GM03348 (cell line): ENCODE measurements at regions not wholly inside any gene's neighbourhood (a gene's known extent, or its start where the extent isn't known, plus 50 kb on each side); places are given as distances from the start of the nearest gene placed in this dataset.
"Not testable (repeated sequence)": the region's sequence is repeated elsewhere in the genome, so short reads cannot be mapped to it uniquely, and the experiment has no call there.

Experiments used
- DNase-seq: peaks from one replicate; pipeline ENCODE4 v3.0.0; 2012; ENCODE audit warnings: low spot score

DNA sequence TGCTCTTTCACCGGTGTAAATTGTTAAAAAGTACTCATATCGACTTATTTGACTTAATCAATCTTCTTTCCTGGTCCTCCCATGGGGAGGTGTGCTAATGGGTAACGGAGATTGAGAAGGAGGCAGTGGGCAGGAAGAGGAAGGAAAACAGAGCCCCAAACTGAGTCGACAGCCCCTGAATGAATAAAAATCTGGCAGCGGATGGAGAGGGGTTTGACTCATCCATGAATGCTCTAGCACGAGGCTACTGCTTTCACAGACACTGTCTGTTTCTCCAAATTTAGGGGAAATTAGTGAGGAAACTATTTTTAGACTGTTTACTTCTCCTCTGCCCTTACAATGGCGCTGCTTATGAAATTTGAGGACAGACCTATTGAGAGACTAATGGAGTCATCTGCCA lies 142.2 kb upstream of the ATXN1 start:
- peak; percentile 67 for DNase-seq

DNA sequence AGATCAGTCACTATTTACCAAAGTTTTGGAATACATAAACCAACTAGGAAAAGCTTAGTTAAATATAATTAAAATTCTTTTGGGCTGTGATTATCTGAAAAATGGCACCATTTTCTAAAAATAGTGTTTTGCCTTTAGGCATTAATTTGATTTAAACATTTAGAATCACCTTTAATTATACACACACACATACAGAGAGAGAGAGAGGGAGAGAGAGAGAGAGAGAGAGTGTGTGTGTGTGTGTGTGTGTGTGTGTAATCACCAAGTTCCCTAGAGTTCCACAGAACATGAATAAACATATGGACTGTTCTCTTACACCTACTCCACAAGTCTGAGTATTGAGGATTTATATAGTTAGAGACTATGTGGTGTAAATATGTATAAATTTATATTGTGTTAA lies 141.2 kb upstream of the ATXN1 start:
- DNase-seq = no peak

DNA sequence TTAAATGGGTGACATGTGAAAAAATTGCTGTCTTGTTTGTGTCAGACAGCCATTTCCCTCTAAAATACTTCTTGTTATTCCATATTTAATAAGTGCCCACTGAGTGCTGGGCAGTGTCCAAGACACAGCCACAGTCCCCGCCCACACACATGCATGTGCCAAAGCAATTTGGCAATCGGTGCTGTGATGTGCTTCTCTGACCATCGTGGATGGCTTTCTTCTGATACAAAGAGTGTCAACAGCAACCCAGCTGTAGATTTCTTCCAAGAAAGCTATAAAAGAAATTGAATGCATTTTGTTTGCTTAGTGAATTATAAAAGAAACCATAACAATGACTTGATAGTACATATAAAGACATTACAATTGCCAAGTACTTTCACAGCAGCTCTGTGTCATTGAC lies 140.5 kb upstream of the ATXN1 start:
- DNase-seq = peak; percentile 73

DNA sequence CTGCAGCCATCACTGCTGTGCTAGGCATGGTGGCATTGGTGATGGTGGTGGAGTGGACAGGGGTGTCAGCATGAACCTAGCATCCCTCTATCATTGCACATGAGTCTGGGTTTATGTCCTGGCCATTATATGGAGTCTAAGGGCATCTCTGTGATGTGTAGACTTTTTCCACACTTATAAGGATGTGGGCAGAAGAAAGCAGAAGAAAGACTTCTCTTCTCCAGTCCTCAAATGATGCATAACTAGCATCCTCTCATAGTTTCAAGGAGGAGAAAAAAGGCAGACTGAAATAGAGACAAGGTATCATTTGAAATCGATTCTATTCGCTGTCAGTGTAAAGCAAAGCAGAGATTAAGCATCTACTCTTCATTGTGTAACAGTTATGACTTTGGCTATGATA lies 140.0 kb upstream of the ATXN1 start:
- DNase-seq = no peak

GRCh38 chr6:16898640-16899396 lies 137.6 kb upstream of the ATXN1 start:
- no peak for DNase-seq

- DNase-seq = no peak
Measured at GRCh38 chr6:16897669-16898068, 136.4 kb upstream of the ATXN1 start.

DNA sequence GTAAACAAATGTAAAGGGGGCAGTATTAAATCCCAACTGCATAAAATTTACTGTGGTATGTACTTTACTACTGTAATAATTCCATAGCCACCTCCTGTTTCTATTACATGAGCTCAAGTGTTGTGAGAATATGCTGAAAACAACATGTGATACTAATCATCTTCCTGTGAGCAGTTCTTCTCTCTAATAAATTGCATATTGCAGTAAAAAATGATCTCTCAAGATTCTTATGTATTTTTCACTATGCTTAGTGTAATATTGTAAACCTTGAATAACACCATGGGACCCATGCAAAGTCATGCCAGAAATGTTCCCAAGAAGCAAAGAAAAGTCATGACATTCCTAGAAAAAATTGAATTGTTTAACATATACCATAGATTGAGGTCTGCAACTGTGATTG lies 133.0 kb upstream of the ATXN1 start:
- no peak for DNase-seq

DNA sequence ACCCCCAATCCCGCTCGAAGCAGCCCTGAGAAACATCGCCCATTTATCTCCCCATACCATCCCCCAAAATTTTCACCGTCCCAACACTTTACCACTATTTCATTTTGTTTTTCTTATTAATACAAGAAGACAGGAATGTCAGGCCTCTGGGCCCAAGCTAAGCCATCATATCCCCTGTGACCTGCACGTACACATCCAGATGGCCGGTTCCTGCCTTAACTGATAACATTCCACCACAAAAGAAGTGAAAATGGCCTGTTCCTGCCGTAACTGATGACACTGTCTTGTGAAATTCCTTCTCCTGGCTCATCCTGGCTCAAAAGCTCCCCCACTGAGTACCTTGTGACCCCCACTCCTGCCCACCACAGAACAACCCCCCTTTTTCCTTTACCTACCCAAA lies 129.8 kb upstream of the ATXN1 start:
- DNase-seq = not testable (repeated sequence)

DNA sequence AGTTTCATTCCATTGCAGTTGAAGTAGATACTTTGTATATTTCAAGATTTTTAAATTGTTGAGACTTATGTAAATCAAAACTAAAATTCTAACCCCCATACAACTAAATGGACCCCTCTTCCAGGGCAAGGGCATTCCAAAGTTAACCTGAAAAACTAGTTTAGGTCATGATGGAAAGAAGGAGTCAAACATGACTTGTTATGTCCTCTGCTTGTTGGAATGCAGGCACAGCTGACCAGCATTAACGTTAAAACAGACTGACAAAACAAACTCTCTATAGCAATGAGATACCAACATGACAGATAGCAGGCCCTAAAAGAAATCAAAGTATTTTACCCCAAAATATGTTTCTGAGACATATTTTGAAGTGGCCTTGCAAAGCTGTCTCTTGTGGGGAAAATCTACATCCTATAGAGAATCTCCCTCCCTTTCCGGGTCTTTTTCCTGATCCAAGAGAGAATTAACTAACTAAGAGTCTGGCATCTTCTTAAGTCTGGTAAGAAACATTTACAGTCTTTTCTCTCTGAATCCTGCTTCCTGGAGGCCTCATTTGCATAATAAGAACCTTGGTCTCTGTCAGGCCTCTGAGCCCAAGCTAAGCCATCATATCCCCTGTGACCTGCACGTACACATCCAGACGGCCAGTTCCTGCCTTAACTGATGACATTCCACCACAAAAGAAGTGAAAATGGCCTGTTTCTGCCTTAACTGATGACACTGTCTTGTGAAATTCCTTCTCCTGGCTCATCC lies 124.3 kb upstream of the ATXN1 start:
- no peak for DNase-seq

- no peak for DNase-seq
Measured at GRCh38 chr6:16884526-16884925, 123.3 kb upstream of the ATXN1 start.

GRCh38 chr6:16883414-16883813 lies 122.2 kb upstream of the ATXN1 start:
- DNase-seq = no peak

DNA sequence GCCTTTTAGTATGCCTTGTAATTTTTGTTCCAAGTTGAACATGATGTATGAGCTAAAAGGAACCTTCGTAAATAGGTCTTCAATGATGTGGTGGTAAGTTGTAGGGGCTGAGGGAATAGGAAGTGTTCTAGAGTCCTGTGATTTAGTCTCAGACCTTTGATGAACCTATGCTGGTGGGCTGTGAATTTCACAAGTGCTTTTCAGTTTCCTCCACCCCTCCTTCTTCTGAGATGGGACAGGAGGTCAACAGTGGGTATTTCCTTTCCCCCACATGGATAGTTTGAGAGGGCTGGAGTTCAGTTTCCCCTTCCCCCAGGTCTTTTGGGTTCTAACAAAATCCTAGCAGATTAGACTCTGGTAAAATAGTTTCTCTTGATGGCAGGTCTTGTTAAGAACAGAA lies 121.0 kb upstream of the ATXN1 start:
- DNase-seq = no peak

DNA sequence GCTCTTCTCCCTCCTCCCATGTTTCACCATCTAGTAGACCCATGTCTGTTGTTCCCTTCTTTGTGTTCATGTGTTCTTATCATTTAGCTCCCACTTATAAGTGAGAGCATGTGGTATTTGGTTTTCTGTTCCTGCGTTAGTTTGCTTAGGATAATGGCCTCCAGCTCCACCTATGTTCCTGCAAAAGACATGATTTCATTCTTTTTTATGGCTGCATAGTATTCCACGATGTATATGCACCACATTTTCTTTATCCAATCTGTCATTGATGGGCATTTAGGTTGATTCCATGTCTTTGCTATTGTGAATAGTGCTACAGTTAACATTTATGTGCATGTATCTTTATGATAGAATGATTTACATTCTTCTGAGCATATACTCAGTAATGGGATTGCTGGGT lies 115.6 kb upstream of the ATXN1 start:
- DNase-seq = not testable (repeated sequence)

- no peak for DNase-seq
Measured at GRCh38 chr6:16876201-16876600, 114.9 kb upstream of the ATXN1 start.

- DNase-seq = no peak
Measured at GRCh38 chr6:16873698-16874097, 112.4 kb upstream of the ATXN1 start.

GRCh38 chr6:16872543-16873235 lies 111.4 kb upstream of the ATXN1 start:
- DNase-seq = no peak

DNA sequence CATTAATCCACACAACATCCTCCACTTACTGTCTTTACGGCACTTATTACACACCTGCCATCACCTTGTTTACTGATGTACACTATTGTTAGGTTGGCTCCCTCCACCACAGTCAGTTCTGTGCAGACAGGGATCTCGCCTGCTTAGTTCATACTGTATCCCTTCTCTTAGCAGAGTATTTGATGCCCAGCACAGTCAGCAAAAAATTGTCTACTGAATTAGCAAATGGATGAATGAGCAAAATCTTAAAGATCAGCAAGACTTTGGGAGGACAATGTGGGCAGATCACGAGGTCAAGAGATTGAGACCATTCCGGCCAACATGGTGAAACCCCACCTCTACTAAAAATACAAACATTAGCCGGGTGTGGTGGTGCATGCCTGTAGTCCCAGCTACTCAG lies 109.8 kb upstream of the ATXN1 start:
- DNase-seq = no peak

- DNase-seq = no peak
Measured at GRCh38 chr6:16868968-16869367, 107.7 kb upstream of the ATXN1 start.

DNA sequence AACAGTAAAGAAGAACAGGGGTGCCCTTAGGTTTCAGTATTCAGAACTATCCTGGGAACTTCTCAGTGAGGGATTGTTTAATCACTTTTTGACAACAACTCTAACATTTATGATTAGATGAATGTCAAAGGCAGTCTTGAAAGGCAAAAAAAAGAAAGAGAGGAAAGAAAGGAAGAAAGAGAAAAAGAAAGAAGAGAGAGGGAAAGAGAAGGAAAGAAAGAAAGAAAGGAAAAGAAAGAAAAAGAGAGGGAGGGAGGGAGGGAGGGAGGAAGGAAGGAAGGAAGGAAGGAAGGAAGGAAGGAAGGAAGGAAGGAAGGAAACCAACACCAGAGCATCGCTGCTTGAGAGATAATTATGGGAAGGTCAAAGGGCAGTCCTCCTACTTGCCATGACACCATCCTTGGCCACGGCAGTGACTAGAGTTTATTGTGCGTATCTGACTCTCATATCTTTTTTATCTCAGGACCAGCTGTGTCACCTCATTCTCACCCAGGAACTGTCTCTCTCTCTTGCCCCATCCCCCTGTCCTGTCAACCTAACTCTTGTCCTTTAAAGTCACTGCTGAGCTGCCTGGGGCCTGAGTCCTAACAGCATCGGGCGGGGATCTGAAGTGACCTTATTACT lies 96.8 kb upstream of the ATXN1 start:
- DNase-seq = no peak

DNA sequence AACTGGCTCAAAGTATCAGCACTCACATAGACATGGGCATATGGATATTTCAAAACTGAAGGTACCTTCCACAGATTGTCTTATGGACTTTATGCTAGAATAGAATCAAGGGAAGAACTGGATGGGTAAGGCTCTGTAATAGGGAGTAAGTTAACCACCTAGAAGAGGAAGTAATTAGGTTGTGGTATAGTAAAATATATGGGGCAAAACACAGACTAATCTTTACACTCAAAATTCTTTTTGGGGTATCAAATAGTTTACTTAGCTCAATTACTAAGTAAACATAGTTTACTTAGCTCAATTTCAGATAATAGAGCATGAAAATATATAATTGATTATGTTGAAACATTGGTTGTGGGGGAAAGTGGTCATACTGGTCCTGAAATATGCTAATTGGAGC lies 94.2 kb upstream of the ATXN1 start:
- no peak for DNase-seq

DNA sequence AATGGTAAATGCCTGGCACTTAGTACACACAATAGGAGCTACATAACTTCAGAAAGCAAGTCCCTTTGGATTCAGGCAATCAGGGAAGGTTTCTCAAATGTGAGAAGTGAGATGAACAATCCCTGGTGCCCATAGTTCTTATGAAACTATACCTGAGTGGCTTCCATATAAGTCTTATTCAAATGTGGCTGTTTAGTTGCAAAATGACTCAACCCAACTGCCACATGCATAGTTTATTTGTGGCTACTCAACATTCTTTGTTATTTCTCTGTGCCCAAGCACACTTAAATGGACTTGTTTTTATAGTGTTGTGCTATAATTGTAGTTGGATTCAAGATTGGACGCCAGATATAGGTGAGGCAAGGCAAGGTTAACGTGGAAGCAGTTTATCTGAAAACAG lies 93.7 kb upstream of the ATXN1 start:
- no peak for DNase-seq

- no peak for DNase-seq
Measured at GRCh38 chr6:16852671-16853070, 91.4 kb upstream of the ATXN1 start.

DNA sequence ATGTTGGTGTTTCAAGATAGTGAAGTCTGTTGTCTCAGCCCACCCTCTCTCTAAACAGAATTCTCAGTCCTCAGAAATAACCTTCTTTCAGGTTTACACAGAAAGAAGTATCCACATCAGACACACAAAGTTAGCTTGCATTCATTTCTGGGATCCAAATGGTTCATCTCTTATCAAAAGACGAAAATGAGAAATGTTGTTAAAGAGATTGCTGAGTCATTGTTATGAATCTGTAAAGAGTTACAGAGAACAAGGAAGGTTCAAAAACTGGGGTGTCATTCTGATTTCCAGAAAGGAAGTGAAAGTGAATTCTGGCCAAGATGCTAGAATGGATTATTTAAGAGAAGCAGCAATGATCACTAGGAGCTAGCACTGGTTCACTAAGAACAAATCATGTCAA lies 90.5 kb upstream of the ATXN1 start:
- no peak for DNase-seq
